NCI-H69 (cell line): ENCODE measurements at regions not wholly inside any gene's neighbourhood (a gene's known extent, or its start where the extent isn't known, plus 50 kb on each side); places are given as distances from the start of the nearest gene placed in this dataset.
"Not testable (repeated sequence)": the region's sequence is repeated elsewhere in the genome, so short reads cannot be mapped to it uniquely, and the experiment has no call there.

Experiments used
- DNase-seq: peaks from one replicate; lab custom pipeline; 2025; lab: John Stamatoyannopoulos, UW

DNA sequence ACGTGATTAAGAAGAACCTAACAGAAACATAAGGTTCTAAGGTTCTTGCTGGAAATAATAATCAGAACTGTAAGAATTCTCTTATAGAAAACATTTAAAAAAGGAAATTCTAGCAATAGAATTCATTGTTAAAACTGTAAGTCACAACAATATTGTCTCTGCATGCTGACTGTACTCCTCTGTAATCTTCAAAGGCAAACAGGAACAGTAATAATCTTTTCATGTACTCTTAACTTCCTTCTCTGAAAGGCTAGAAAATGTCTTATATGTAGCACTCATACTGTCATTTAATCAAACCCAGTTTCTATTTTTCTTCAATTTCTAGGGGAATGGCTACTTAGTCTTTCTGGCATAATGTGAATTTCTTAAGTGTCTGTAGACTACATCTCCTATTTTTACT is 103.5 kb upstream of the AGAP9 start:
- DNase-seq = not testable (repeated sequence)

DNA sequence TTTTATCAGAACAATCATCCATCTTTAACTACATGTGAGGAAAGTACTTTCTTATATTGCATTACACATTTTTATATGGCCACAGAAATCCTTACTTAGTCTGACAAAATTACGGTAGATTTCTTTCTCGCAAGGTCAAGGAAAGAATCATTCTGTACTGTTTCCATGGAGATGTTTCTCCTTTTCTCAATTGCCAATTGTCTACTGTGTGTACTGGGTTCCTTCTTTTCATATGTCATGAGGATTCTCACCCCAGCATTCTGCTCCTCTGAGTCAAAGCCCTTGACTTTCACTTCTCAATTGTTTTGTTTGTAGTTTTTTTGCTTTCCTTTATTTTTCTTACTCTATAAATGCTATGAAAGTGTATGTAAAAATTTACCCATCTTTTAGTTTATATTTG is 99.3 kb upstream of the AGAP9 start:
- DNase-seq = not testable (repeated sequence)

DNA sequence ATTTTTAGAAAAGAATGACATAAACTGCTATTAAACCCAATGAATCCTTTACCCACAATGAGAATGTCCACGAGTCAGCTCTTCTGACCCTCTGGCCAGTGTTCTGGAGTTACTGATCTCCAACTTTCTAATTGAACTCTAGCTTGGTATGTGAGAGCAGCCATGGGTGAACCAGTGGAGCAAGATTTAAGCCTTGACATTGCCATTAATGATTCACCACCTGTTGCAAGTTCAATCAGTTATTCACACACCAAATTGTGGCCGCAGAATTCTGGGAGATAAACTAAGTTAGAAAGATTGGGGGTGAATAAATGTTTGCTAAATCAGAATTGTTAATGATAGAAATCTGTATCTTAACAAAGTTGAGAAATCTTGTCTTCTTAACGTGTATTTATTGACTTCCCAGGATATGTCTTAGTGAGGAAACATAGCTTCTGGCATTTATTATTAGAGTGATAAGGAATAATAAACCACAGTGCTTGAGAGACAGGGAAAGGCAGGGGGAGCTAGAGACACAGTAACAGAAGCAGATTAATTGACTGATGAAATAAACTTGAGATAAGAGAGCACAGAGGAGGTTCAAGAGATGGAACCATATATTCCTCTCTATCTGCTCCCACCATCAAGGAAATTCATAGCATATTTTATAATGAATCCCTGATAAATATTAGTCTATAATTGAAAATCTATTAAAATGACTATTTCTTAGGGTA is 96.0 kb upstream of the AGAP9 start:
- peak; percentile 23 for DNase-seq

DNA sequence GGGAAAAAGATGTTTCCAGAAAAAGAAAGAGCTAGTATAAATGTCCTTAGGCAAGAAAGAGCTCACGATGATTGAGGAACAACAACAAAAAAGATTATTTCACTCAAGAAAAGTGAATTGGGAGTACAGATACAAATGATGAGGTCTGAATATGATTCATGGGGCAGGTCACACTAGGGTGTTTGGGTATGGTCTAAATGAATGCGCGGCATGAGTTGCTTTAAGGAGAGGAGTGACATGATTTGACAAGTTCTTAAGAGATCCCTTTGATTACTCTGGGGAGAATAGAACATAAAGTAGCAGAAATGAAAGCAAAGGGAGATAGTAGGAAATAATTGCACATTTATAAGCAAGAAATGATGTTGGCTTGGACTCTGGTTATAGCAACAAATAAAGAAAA is 85.9 kb upstream of the AGAP9 start:
- not testable (repeated sequence) for DNase-seq

DNA sequence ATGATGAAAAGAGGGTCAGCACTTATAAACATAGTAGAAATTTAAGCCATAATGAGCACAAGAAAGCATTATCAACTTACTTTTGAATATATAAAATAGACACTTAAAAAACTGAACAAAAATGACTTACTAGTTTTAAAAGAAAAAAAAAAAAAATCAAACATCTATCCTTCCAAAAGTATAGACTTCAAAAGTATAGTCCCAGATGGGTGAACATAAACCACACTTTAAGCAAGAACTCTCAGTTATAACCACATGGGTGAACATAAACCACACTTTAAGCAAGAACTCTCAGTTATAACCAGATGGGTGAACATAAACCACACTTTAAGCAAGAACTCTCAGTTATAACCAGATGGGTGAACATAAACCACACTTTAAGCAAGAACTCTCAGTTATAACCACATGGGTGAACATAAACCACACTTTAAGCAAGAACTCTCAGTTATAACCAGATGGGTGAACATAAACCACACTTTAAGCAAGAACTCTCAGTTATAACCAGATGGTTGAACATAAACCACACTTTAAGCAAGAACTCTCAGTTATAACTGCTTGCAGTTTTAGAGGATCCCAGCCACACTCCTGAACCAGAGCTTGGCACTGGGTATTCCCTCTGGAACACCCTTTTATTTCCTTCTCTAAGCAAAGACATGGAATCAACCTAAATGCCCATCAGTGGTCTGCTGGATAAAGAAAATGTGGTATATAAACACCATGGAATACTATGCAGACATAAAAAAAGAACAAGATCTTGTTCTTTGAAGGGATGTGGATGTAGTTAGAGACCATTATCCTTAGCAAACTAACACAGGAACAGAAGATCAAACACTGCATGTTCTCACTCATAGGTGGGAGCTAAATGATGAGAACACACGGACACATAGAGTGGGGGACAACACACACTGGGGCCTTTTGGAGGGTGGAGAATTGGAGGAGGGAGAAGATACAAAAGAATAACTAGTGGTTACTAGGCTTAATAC is 82.6 kb upstream of the AGAP9 start:
- not testable (repeated sequence) for DNase-seq

DNA sequence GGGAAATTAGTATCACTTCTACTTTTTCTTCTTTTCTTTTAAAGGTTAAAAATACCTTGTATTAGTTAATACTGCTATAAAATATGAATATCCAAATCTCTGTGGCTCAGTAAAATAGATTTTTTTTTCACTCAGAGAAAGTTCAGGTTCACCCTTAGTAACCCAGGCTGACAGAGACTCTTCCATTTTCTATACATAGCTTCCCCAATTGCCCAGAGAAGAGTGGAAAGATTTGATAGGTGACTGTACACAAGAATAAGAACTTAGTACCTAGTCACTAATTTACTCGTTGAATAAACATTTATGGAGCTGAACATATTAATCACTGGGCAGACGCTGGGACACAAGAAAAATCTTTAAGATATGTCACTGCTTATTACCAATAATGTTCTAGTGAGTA is 77.2 kb upstream of the AGAP9 start:
- DNase-seq = not testable (repeated sequence)

DNA sequence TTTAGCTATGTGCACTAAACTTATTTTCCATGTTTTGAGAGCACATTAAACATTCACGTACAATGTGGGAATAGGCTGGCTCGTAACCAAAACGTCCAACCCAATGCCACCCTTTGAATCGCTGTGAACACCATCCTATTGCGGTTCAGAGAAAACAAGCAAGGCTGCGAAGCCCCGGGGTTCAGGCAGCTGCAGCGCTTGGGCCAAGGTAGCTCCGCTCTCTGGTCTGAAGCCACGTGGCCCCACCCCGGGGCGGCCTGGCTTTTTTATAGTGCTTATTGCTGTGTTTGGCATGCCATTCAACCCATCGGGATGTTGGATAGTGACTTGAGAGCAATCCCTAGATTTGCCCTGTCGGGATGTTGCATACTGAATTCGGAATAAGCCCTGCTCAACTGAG is 76.7 kb upstream of the AGAP9 start:
- DNase-seq = peak; percentile 8

DNA sequence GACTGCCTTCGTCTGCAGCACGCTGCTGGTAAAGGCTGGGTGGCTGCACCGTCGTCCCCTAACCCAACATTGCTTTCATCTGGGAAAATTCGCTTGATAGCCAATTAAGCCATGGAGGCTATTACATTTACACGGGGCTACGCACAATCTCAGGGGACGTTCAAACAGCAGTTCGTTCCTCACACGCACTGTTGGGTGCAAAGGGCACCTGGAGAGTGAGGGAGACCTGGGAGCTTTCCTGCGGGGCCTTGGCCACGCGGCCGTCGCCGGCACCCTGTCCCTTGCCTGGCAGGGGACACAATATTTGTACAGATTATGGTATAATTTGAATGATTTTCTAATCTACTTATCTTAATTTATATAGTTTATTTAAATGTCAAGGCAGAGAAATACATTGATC is 76.2 kb upstream of the AGAP9 start:
- peak; percentile 3 for DNase-seq

DNA sequence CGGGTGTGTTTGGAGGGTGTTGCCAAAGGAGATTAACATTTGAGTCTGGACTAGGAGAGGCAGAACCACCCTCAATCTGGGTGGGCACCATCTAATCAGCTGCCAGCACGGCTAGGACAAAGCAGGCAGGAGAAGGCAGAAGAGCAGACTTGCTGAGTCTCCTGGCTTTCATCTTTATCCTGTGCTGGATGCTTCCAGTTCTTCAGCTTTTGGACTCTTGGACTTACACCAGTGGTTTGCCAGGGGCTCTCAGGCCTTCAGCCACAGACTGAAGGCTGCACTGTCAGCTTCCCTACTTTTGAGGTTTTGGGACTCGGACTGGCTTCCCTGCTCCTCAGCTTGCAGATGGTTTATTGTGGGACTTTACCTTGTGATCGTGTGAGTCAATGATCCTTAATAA is 70.4 kb upstream of the AGAP9 start:
- DNase-seq = not testable (repeated sequence)

DNA sequence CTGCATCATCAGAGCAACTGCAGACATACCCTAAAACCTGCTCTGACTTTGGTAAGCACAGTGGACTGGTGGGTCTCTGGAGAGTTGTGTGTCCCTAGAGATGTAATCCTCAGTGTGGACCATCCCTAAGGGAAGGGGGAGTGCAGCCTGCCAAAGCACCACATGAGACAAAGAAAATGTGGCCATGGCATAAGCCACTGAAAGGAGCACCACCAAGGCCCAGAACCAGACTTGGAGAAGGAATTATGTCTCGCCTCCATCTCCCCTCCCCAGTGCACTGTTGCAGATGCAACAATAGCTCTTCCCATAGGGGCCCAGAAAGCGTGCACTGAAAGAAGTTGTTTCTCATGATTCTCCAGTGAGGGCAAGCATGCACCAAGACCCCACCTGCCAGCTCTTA is 69.7 kb upstream of the AGAP9 start:
- DNase-seq = not testable (repeated sequence)

DNA sequence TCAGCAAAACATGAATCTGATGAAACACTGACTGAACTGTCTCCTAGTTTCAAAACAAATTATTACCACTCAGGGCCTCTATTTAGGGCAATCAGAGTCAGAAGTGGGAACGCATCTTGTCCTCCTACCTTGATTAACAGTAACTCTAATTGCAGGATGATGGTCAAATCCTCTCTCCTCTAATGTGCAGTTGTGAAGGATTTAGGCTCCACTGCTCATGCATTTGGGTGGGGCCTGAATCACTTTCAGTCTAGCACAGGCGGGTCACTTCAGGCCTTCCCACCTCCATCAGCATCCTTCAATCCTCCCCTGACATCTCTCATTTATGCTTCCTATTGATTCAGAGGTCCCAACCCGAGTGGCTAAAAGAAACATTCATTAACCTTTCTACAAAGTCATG is 67.5 kb upstream of the AGAP9 start:
- DNase-seq = not testable (repeated sequence)

DNA sequence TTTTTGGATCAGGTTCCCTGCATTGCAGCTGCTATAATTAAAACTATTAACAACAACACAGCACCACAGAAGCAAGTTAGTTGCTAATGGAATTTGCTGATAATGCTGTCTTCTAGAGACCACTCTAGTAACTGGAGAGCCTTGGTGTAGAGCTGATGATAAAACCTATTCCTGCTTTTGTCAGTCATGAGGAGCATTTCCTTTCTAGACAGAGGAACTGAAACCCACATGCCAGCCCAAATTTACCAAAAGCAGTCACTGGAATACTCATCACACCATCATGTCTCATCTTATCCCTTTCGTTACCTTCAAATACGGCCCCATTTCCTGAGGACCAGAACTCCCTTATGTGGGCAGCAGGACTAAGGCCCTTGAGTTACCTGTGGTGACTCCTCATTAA is 67.1 kb upstream of the AGAP9 start:
- DNase-seq = not testable (repeated sequence)

DNA sequence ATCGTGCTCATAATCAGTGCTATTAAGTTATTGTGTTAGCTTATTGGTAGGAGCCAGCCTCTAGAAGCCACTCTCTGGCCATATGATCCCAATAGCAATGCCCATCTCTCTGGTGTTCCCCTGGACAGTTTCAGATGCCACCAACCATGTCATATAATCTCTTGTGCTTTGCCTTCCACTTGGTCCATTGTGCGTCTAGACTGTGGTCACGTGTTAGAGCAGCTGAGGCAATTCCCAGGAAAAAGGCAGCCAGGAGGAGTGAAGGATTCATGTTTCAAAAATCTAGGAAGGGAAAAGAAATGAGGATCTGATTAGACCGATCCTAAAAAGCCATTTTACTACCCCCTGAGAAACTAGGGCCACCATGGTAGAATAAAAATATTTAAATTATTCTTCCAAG is 58.6 kb upstream of the AGAP9 start:
- not testable (repeated sequence) for DNase-seq

DNA sequence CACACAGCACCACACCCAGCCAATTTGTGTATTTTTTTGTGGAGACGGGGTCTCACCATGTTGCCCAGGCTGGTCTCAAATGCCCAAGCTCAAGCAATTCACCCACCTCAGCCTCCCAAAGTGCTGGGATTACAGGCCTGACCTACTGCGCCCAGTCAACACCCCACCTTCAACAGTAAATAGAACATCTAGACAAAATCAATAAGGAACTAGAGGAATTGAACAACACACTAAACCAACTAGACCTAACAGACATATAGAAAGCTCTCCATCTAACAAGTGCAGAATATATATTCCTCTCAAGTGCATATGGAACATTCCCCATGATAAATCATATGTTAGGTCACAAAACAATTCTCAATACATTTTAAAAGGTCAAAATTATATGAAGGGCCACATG is 56.6 kb upstream of the AGAP9 start:
- DNase-seq = not testable (repeated sequence)

DNA sequence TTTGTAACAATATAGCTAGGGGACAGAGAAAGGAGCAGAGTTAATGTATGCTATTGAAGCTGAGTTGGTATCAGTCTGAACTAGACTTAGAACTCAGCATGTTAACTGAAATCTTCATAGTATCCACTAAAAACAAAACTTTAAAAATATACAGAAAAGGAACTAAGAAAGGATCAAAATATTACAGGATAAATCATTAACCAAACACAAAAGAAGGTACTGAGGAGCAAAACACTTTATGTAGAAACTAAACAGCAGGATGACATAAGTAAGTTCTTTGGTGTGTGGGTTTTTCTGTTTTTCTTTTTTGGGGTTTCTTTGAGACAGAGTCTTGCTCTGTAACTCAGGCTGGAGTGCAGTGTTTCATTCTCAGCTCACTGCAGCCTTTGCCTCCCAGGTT is 55.1 kb upstream of the AGAP9 start:
- DNase-seq = not testable (repeated sequence)
